ENCODE measurements at regions not wholly inside any gene's neighbourhood (a gene's known extent, or its start where the extent isn't known, plus 50 kb on each side); places are given as distances from the start of the nearest gene placed in this dataset.

GRCh38 chr2:14126846-14127245, 505.7 kb upstream of the LRATD1 start:
- Histone ChIP-seq H3K36me3 (ENCODE audit: control insufficient read depth in 2 of 2, extremely low read depth in 1 of 2, insufficient read depth in 2 of 2, low read length in 2 of 2) (no peaks in the 10 kb centered on the region), H3K9me1 (replicated peaks; ENCODE audit: control insufficient read depth, extremely low read depth, insufficient read depth, low read length) (no peaks in the 10 kb centered on the region), H3K9ac (replicated peaks; ENCODE audit: extremely low read depth, insufficient read depth, low read length) (no peak overlapping the region), H3K4me3 (replicated peaks in 1 of 3; ENCODE audit: insufficient read depth in 1 of 3, low read depth in 1 of 3, low read length in 3 of 3) (no peak overlapping the region), H4K20me1 (replicated peaks; ENCODE audit: control insufficient read depth, extremely low read depth, insufficient read depth, low read length) (no peaks in the 10 kb centered on the region), H3K79me2 (ENCODE audit: control insufficient read depth, insufficient read depth, low read length) (no peaks in the 10 kb centered on the region), H3K9me3 (replicated peaks; ENCODE audit: control insufficient read depth, insufficient read depth, low read length) (peaks cover 5% of the 10 kb centered on the region), H3K4me1 (ENCODE audit: control insufficient read depth, extremely low read depth, insufficient read depth, low read length) (no peaks in the 10 kb centered on the region), H3K4me2 (ENCODE audit: insufficient read depth, low read length) (no peak overlapping the region), H2AFZ (ENCODE audit: low read depth, low read length) (no peak overlapping the region), H3K27me3 (ENCODE audit: control insufficient read depth in 2 of 2, insufficient read depth in 2 of 2, low read length in 2 of 2) (no peaks in the 10 kb centered on the region), H3K27ac (ENCODE audit: insufficient read depth, low read depth, low read length) (no peak overlapping the region)
- dilution Hi-C loops (cut with MboI; ENCODE audit: extremely low pct_ligation_motif_present, low sequenced_read_pairs): no loop called here
- ChIA-PET CTCF (no interaction called here), POLR2A (no interaction called here)
- no peak for DNase-seq (ENCODE audit: low read depth, low spot score)
- no TSS peak for BruUV-seq (replicated peaks)
- FAIRE-seq: no peak
- TF ChIP-seq CTCF (IDR thresholded peaks at IDR 0.05; ENCODE audit: extremely low read depth in 1 of 2, insufficient read depth in 1 of 2, low read depth in 1 of 2, low read length in 2 of 2): no peak
- no peak for TF ChIP-seq POLR2AphosphoS5 (IDR thresholded peaks at IDR 0.05; ENCODE audit: insufficient read depth, low read depth, low read length)
- no peak for TF ChIP-seq POLR2A (IDR thresholded peaks at IDR 0.05; ENCODE audit: low read depth, low read length)
- no peak for TF ChIP-seq FOS (IDR thresholded peaks at IDR 0.05; ENCODE audit: borderline replicate concordance, insufficient read depth, low read length)
- TF ChIP-seq GATA2 (IDR thresholded peaks at IDR 0.05; ENCODE audit: insufficient read depth, insufficient read length, low read depth, low read length): no peak
- no peak for TF ChIP-seq MAX (IDR thresholded peaks at IDR 0.05; ENCODE audit: insufficient read depth, insufficient read length)
- no peak for TF ChIP-seq JUN (IDR thresholded peaks at IDR 0.05; ENCODE audit: borderline replicate concordance, insufficient read depth, insufficient read length, low read depth)
- TF ChIP-seq MYC (IDR thresholded peaks at IDR 0.05; ENCODE audit: low read depth, low read length): no peak
- TF ChIP-seq EZH2 (IDR thresholded peaks at IDR 0.05; ENCODE audit: borderline replicate concordance, low read depth, low read length, severe bottlenecking): no peak
- intact Hi-C loops (cut with micrococcal nuclease): no loop called here

Data from endothelial cell of umbilical vein (primary cell).